Mesodermal cell (in vitro differentiated cells): ENCODE measurements at regions not wholly inside any gene's neighbourhood (a gene's known extent, or its start where the extent isn't known, plus 50 kb on each side); places are given as distances from the start of the nearest gene placed in this dataset.
"Not testable (repeated sequence)": the region's sequence is repeated elsewhere in the genome, so short reads cannot be mapped to it uniquely, and the experiment has no call there.

ENCODE experiments used
- H3K27ac ChIP-seq: 2 replicates; pipeline ENCODE4 v1.7.0; 2013; ENCODE audit warnings: mild to moderate bottlenecking, low read depth, low read length, moderate library complexity; ENCODE audit not compliant: severe bottlenecking
- H3K36me3 ChIP-seq: 2 replicates; pipeline ENCODE4 v1.7.1; 2013; ENCODE audit warnings: mild to moderate bottlenecking, low read length, moderate library complexity; ENCODE audit not compliant: control insufficient read depth, insufficient read depth
- H3K4me1 ChIP-seq: one replicate; pipeline ENCODE4 v1.7.1; 2013; ENCODE audit warnings: mild to moderate bottlenecking, low read length; ENCODE audit not compliant: insufficient read depth, control insufficient read depth, poor library complexity, severe bottlenecking
- H3K4me3 ChIP-seq: 2 replicates; pipeline ENCODE4 v1.7.0; 2013; ENCODE audit warnings: low read length, control low read depth, mild to moderate bottlenecking; ENCODE audit not compliant: insufficient read depth, poor library complexity, severe bottlenecking; ENCODE audit errors: extremely low read depth
- H3K9me3 ChIP-seq: 2 replicates; pipeline ENCODE4 v1.7.1; 2013; ENCODE audit warnings: mild to moderate bottlenecking, low read length, moderate library complexity; ENCODE audit not compliant: control insufficient read depth
- WGBS, 2 experiments: methylation state at CpG; one replicate each; pipeline ENCODE4 v1.1.5; 2013; ENCODE audit warnings: missing lambda C conversion rate in 2 of 2; ENCODE audit not compliant: insufficient coverage in 2 of 2; 5-methylcytosine and 5-hydroxymethylcytosine counted together

GRCh38 chr4:49578371-49578770 lies 592.3 kb downstream of the CWH43 start:
- H3K4me3 ChIP-seq, H3K4me1 ChIP-seq, H3K27ac ChIP-seq, H3K36me3 ChIP-seq: not testable (repeated sequence)
- peaks cover 32% of the 10 kb centered on the region for H3K9me3 ChIP-seq
- 34% methylated on average over 2 of the region's 5 CpGs; no CpG with 5 or more reads in 1 of the 2 experiments for WGBS, 2 experiments

DNA sequence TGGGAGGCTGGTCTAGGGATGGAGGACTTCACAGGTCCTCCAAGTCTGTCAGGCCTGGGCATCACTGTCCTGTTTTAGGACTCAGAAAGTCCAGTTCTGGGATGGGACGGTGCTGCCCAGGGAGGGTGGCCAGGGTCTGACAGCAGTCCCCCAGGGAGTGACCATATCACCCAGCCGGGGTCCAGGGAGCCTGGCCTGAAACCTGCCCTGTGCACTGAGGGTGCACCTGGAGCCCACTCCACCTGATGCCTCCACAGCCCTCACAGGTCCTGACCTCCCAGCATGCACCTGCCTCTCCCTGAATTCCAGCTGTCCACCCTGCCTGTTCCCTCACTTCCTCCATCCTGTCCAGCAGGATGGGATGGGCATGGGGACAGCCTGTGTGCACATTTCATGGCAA lies 592.8 kb downstream of the CWH43 start:
- not testable (repeated sequence) for H3K36me3 ChIP-seq, H3K4me3 ChIP-seq, H3K27ac ChIP-seq, H3K4me1 ChIP-seq
- 56 to 81% methylated on average over 2 of the region's 2 CpGs for WGBS, 2 experiments
- H3K9me3 ChIP-seq: peaks cover 28% of the 10 kb centered on the region

- H3K27ac ChIP-seq, H3K4me3 ChIP-seq, H3K4me1 ChIP-seq, H3K36me3 ChIP-seq: not testable (repeated sequence)
- WGBS, 2 experiments: 60 to 92% methylated on average over 1 to 2 of the region's 8 CpGs
- H3K9me3 ChIP-seq: peaks cover 23% of the 10 kb centered on the region
Observed at GRCh38 chr4:49580166-49580565, 594.1 kb downstream of the CWH43 start.

- H3K36me3 ChIP-seq, H3K27ac ChIP-seq, H3K4me1 ChIP-seq, H3K4me3 ChIP-seq, H3K9me3 ChIP-seq: not testable (repeated sequence)
- WGBS, 2 experiments: 70% methylated on average over 2 of the region's 7 CpGs; no CpG with 5 or more reads in 1 of the 2 experiments
Observed at GRCh38 chr4:49588401-49588800, 602.3 kb downstream of the CWH43 start.

- 76 to 80% methylated on average over 3 to 8 of the region's 12 CpGs for WGBS, 2 experiments
- H3K36me3 ChIP-seq, H3K27ac ChIP-seq, H3K4me1 ChIP-seq, H3K9me3 ChIP-seq, H3K4me3 ChIP-seq: not testable (repeated sequence)
Observed at GRCh38 chr4:49618436-49618835, 632.4 kb downstream of the CWH43 start.

- not testable (repeated sequence) for H3K4me3 ChIP-seq
- 87 to 92% methylated on average over 7 to 8 of the region's 12 CpGs for WGBS, 2 experiments
Observed at GRCh38 chr4:49626478-49626877, 640.4 kb downstream of the CWH43 start.

More at GRCh38 chr4:49626478-49626877, 640.4 kb downstream of the CWH43 start:
- not testable (repeated sequence) for H3K27ac ChIP-seq, H3K4me1 ChIP-seq, H3K9me3 ChIP-seq, H3K36me3 ChIP-seq
